Testis (tissue), 2 donors: ENCODE measurements at regions not wholly inside any gene's neighbourhood (a gene's known extent, or its start where the extent isn't known, plus 50 kb on each side); places are given as distances from the start of the nearest gene placed in this dataset.

Source experiments
- CTCF ChIP-seq, 3 experiments: fragments of 450-650 bp in 2 of 3; fragments of 200-600 bp in 1 of 3; sonication (generic) in 1 of 3; IDR thresholded peaks; one replicate each; pipeline ENCODE4 v1.5.1; 2016 to 2019; ENCODE audit warnings: antibody characterized with exemption in 3 of 3, mild to moderate bottlenecking in 2 of 3, moderate library complexity in 1 of 3
- POLR2A ChIP-seq: fragments of 450-650 bp; IDR thresholded peaks from one replicate; pipeline ENCODE4 v1.6.1; 2017; ENCODE audit warnings: antibody characterized with exemption, mild to moderate bottlenecking, moderate library complexity

DNA sequence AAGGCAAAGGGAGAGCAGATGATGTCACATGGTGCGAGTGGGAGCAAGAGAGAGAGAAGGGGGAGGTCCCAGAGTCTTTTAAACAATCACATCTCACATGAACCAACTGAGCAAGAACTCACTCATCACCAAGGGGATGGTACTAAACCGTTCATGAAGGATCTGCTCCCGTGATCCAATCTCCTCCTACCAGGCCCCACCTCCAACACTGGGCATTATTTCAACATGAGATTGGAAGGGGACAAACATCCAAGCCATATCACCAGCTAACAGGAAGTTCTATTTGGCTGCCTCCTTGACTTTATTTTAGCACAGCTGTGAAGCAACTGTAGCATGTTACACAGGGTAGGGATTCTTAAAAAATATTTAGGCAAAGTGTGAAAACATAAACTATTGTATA, 102.5 kb downstream of the DDIT4L start:
- TF ChIP-seq CTCF (IDR thresholded peaks at IDR 0.05) (no peak), POLR2A (no peak)
